PC-3 (cell line): ENCODE measurements at regions not wholly inside any gene's neighbourhood (a gene's known extent, or its start where the extent isn't known, plus 50 kb on each side); places are given as distances from the start of the nearest gene placed in this dataset.
A peak's percentile ranks its signal among the peaks of the same experiment; 100 is the strongest.

Experiments
- ATAC-seq: fragments of 200-7000 bp; cut with Tn5 transposase; 2 replicates; pipeline ENCODE4 v1.9.1; 2020; ENCODE audit warnings: mild to moderate bottlenecking, moderate library complexity
- BruUV-seq: library from RNA; stranded (reverse); fragments of 400-500 nt; replicated peaks from 2 replicates; lab custom pipeline; 2021; lab: Mats Ljungman, UMichigan
- CTCF ChIA-PET: fragments of 300-600 bp; sonication (Branson Sonifier 250); formaldehyde crosslinking; loops from one replicate; lab custom pipeline; 2022; ENCODE audit warnings: antibody characterized with exemption; lab: Charles Lee
- POLR2A ChIA-PET: fragments of 300-600 bp; sonication (Branson Sonifier 250); formaldehyde crosslinking; loops from one replicate; lab custom pipeline; 2022; ENCODE audit warnings: antibody characterized with exemption; ENCODE audit not compliant: unreplicated experiment; lab: Charles Lee
- DNase-seq: peaks from one replicate; pipeline ENCODE4 v3.0.0-alpha.2; 2015
- H2AFZ ChIP-seq: fragments of 300-600 bp; sonication (generic); 2 replicates; pipeline ENCODE4 v1.6.0; 2016; ENCODE audit warnings: antibody characterized with exemption, low read length
- H3F3A ChIP-seq: fragments of 300-600 bp; sonication (generic); one replicate; pipeline ENCODE4 v1.6.0; 2017; ENCODE audit warnings: antibody characterized with exemption, low read length, control low read depth, mild to moderate bottlenecking; ENCODE audit not compliant: unreplicated experiment
- H3K27ac ChIP-seq: fragments of 300-600 bp; sonication (generic); 2 replicates; pipeline ENCODE4 v1.5.1; 2016; ENCODE audit warnings: mild to moderate bottlenecking, low read length
- H3K27me3 ChIP-seq: fragments of 300-600 bp; sonication (generic); 2 replicates; pipeline ENCODE4 v1.6.1; 2016; ENCODE audit warnings: low read length, mixed read lengths
- H3K36me3 ChIP-seq: fragments of 300-600 bp; sonication (generic); 2 replicates; pipeline ENCODE4 v1.6.1; 2016; ENCODE audit warnings: low read depth, mixed run types, low read length, mixed read lengths
- H3K4me1 ChIP-seq: fragments of 300-600 bp; sonication (generic); 2 replicates; pipeline ENCODE4 v1.5.1; 2016; ENCODE audit warnings: low read length; ENCODE audit not compliant: insufficient read depth
- H3K4me2 ChIP-seq: fragments of 300-600 bp; sonication (generic); 2 replicates; pipeline ENCODE4 v1.6.0; 2016; ENCODE audit warnings: low read length
- H3K4me3 ChIP-seq: fragments of 300-600 bp; sonication (generic); 2 replicates; pipeline ENCODE4 v1.5.1; 2016; ENCODE audit warnings: mild to moderate bottlenecking, low read length, mixed read lengths
- H3K79me2 ChIP-seq: fragments of 300-600 bp; sonication (generic); 2 replicates; pipeline ENCODE4 v1.6.1; 2017; ENCODE audit warnings: low read length, mixed read lengths
- H3K9ac ChIP-seq: fragments of 300-600 bp; sonication (generic); 2 replicates; pipeline ENCODE4 v1.6.0; 2016; ENCODE audit warnings: mild to moderate bottlenecking, low read length
- H3K9me2 ChIP-seq: fragments of 300-600 bp; sonication (generic); replicated peaks from 2 replicates; pipeline ENCODE4 v1.6.1; 2016; ENCODE audit warnings: mixed run types, low read length, mixed read lengths
- H3K9me3 ChIP-seq: fragments of 300-600 bp; sonication (generic); 2 replicates; pipeline ENCODE4 v1.6.1; 2016; ENCODE audit warnings: low read length, mixed read lengths
- H4K20me1 ChIP-seq: fragments of 300-600 bp; sonication (generic); 2 replicates; pipeline ENCODE4 v1.6.1; 2016; ENCODE audit warnings: low read length, mixed read lengths
- CTCF ChIP-seq: fragments of 300-600 bp; sonication (generic); conservative IDR thresholded peaks from 2 replicates; pipeline ENCODE4 v1.5.1; 2017; ENCODE audit warnings: antibody characterized with exemption, low read depth, mild to moderate bottlenecking, low read length
- EZH2 ChIP-seq: fragments of 300-600 bp; sonication (generic); IDR thresholded peaks from one replicate; pipeline ENCODE4 v1.6.1; 2017; ENCODE audit warnings: antibody characterized with exemption, mild to moderate bottlenecking, low read length; ENCODE audit not compliant: unreplicated experiment
- EZH2phosphoT487 ChIP-seq: fragments of 300-600 bp; sonication (generic); IDR thresholded peaks from 2 replicates; pipeline ENCODE4 v1.6.1; 2018; ENCODE audit warnings: mild to moderate bottlenecking, antibody characterized with exemption, low read length, borderline replicate concordance
- intact Hi-C: fragments of 100-400 bp; cut with micrococcal nuclease; formaldehyde crosslinking; loops from 2 replicates; pipeline ENCODE4 v1.9.0; 2023

GRCh38 chrX:23478056-23478455 lies 143.4 kb downstream of the PTCHD1 start:
- Histone ChIP-seq H4K20me1 (no peaks in the 10 kb centered on the region), H3K4me3 (no peak overlapping the region), H3K9ac (no peak overlapping the region), H3K27me3 (no peaks in the 10 kb centered on the region), H3K9me3 (no peaks in the 10 kb centered on the region), H3K4me2 (peak overlapping the region; percentile 21; the same call in 1 of the 2 replicates), H3K79me2 (no peaks in the 10 kb centered on the region), H3K36me3 (no peaks in the 10 kb centered on the region), H2AFZ (no peak overlapping the region), H3F3A (peaks cover 4% of the 10 kb centered on the region), H3K9me2 (no peaks in the 10 kb centered on the region), H3K4me1 (peaks cover 15% of the 10 kb centered on the region), H3K27ac (peak overlapping the region; percentile 58)
- peak; percentile 81 for ATAC-seq
- ChIA-PET POLR2A (no interaction called here), CTCF (no interaction called here)
- BruUV-seq: no TSS peak
- peak; percentile 76 for DNase-seq
- no peak for TF ChIP-seq EZH2phosphoT487
- no peak for TF ChIP-seq EZH2
- intact Hi-C loops: no loop called here

GRCh38 chrX:23478561-23478960 lies 143.9 kb downstream of the PTCHD1 start:
- Histone ChIP-seq H3K4me1 (peaks cover 15% of the 10 kb centered on the region), H3K4me2 (peak overlapping the region; percentile 21; the same call in 1 of the 2 replicates), H3F3A (peaks cover 4% of the 10 kb centered on the region), H3K36me3 (no peaks in the 10 kb centered on the region), H3K27ac (peak overlapping the region; percentile 58), H3K9me2 (no peaks in the 10 kb centered on the region), H3K9ac (no peak overlapping the region), H3K9me3 (no peaks in the 10 kb centered on the region), H4K20me1 (no peaks in the 10 kb centered on the region), H3K4me3 (no peak overlapping the region; the same call in 1 of the 2 replicates), H3K27me3 (no peaks in the 10 kb centered on the region), H2AFZ (no peak overlapping the region), H3K79me2 (no peaks in the 10 kb centered on the region)
- intact Hi-C loops: no loop called here
- ChIA-PET POLR2A (no interaction called here), CTCF (no interaction called here)
- ATAC-seq (peak; percentile 64), DNase-seq (peak; percentile 61)
- no TSS peak for BruUV-seq
- TF ChIP-seq EZH2phosphoT487 (no peak), EZH2 (no peak), CTCF (no peak)

GRCh38 chrX:23482561-23482960 lies 147.9 kb downstream of the PTCHD1 start:
- POLR2A ChIA-PET: no interaction called here
- H3K9me3 ChIP-seq: no peaks in the 10 kb centered on the region
- H3K27ac ChIP-seq: no peak overlapping the region
- CTCF ChIA-PET: no interaction called here
- intact Hi-C loops: no loop called here
- TF ChIP-seq CTCF (no peak), EZH2 (no peak), EZH2phosphoT487 (no peak)
- H3K4me1 ChIP-seq: peaks cover 14% of the 10 kb centered on the region
- ATAC-seq (no peak), DNase-seq (no peak)
- no peaks in the 10 kb centered on the region for H3K9me2 ChIP-seq
- H3K79me2 ChIP-seq: no peaks in the 10 kb centered on the region
- no peaks in the 10 kb centered on the region for H4K20me1 ChIP-seq
- no peaks in the 10 kb centered on the region for H3K36me3 ChIP-seq
- no peak overlapping the region for H3K4me2 ChIP-seq
- H3K4me3 ChIP-seq: no peak overlapping the region
- H3F3A ChIP-seq: peaks cover 3% of the 10 kb centered on the region
- no peaks in the 10 kb centered on the region for H3K27me3 ChIP-seq
- no peak overlapping the region for H3K9ac ChIP-seq
- BruUV-seq: no TSS peak
- no peak overlapping the region for H2AFZ ChIP-seq
